Stimulated activated effector memory CD8-positive, alpha-beta T cell treated with anti-CD3 and anti-CD28 coated beads, Interleukin-12 subunit alpha, Interleukin-12 subunit beta, amount 100 ng/mL, for 72 hours (primary cell): ENCODE measurements at regions not wholly inside any gene's neighbourhood (a gene's known extent, or its start where the extent isn't known, plus 50 kb on each side); places are given as distances from the start of the nearest gene placed in this dataset.

ENCODE experiments used
- ATAC-seq: fragments of 150-1000 bp; cut with Tn5 transposase; 2 replicates; pipeline ENCODE4 v1.10.0; 2021
- DNase-seq, 2 donors: peaks; one replicate each; pipeline ENCODE4 v3.0.0; 2021 to 2022; ENCODE audit warnings: low spot score in 2 of 2
- H3K27ac Mint-ChIP-seq: one replicate; pipeline ENCODE4 v1.8.0; 2022; ENCODE audit warnings: mild to moderate bottlenecking, mixed read lengths
- H3K36me3 Mint-ChIP-seq: one replicate; pipeline ENCODE4 v1.8.0; 2022; ENCODE audit warnings: mild to moderate bottlenecking, mixed read lengths
- H3K4me1 Mint-ChIP-seq: one replicate; pipeline ENCODE4 v1.8.0; 2022; ENCODE audit warnings: mixed read lengths
- H3K4me3 Mint-ChIP-seq: one replicate; pipeline ENCODE4 v1.8.0; 2022; ENCODE audit warnings: mild to moderate bottlenecking, mixed read lengths
- H3K9me3 Mint-ChIP-seq: one replicate; pipeline ENCODE4 v1.8.0; 2022; ENCODE audit warnings: mixed read lengths

GRCh38 chr1:113269168-113269963, 120.9 kb upstream of the MAGI3 start:
- H3K27ac Mint-ChIP-seq, result no peak overlapping the region
- DNase-seq, result no peak

GRCh38 chr1:113271039-113271438, 119.3 kb upstream of the MAGI3 start:
- no peak overlapping the region for H3K4me3 Mint-ChIP-seq
- H3K27ac Mint-ChIP-seq, result no peak overlapping the region
- H3K36me3 Mint-ChIP-seq, result no peaks in the 10 kb centered on the region
- H3K4me1 Mint-ChIP-seq, result no peaks in the 10 kb centered on the region
- ATAC-seq (no peak), DNase-seq (no peak)
- no peaks in the 10 kb centered on the region for H3K9me3 Mint-ChIP-seq

More at GRCh38 chr1:113269168-113269963, 120.9 kb upstream of the MAGI3 start:
- ATAC-seq, result no peak
- H3K4me3 Mint-ChIP-seq, result no peak overlapping the region
- no peaks in the 10 kb centered on the region for H3K9me3 Mint-ChIP-seq
- H3K36me3 Mint-ChIP-seq, result no peaks in the 10 kb centered on the region
- no peaks in the 10 kb centered on the region for H3K4me1 Mint-ChIP-seq

GRCh38 chr1:113275083-113275482, 115.2 kb upstream of the MAGI3 start:
- DNase-seq (no peak), ATAC-seq (no peak)
- H3K4me1 Mint-ChIP-seq, result no peaks in the 10 kb centered on the region
- no peaks in the 10 kb centered on the region for H3K36me3 Mint-ChIP-seq
- no peaks in the 10 kb centered on the region for H3K9me3 Mint-ChIP-seq
- H3K4me3 Mint-ChIP-seq, result no peak overlapping the region
- no peak overlapping the region for H3K27ac Mint-ChIP-seq

GRCh38 chr1:113275691-113276090, 114.6 kb upstream of the MAGI3 start:
- ATAC-seq, result no peak
- H3K4me3 Mint-ChIP-seq, result no peak overlapping the region

GRCh38 chr1:113276507-113276906, 113.8 kb upstream of the MAGI3 start:
- Mint-ChIP-seq H3K9me3 (no peaks in the 10 kb centered on the region), H3K4me1 (no peaks in the 10 kb centered on the region), H3K36me3 (no peaks in the 10 kb centered on the region), H3K4me3 (no peak overlapping the region), H3K27ac (no peak overlapping the region)
- DNase-seq (no peak), ATAC-seq (no peak)

More at GRCh38 chr1:113275691-113276090, 114.6 kb upstream of the MAGI3 start:
- H3K9me3 Mint-ChIP-seq, result no peaks in the 10 kb centered on the region
- DNase-seq, result no peak
- H3K27ac Mint-ChIP-seq, result no peak overlapping the region
- no peaks in the 10 kb centered on the region for H3K4me1 Mint-ChIP-seq
- H3K36me3 Mint-ChIP-seq, result no peaks in the 10 kb centered on the region

GRCh38 chr1:113278371-113278770, 111.9 kb upstream of the MAGI3 start:
- H3K9me3 Mint-ChIP-seq, result no peaks in the 10 kb centered on the region
- no peak for ATAC-seq
- H3K27ac Mint-ChIP-seq, result no peak overlapping the region
- no peak for DNase-seq
- H3K4me3 Mint-ChIP-seq, result no peak overlapping the region
- H3K4me1 Mint-ChIP-seq, result no peaks in the 10 kb centered on the region
- H3K36me3 Mint-ChIP-seq, result no peaks in the 10 kb centered on the region

- H3K4me1 Mint-ChIP-seq, result no peaks in the 10 kb centered on the region
- H3K9me3 Mint-ChIP-seq, result no peaks in the 10 kb centered on the region
- H3K36me3 Mint-ChIP-seq, result no peaks in the 10 kb centered on the region
- DNase-seq, result no peak
- H3K4me3 Mint-ChIP-seq, result no peak overlapping the region
- no peak overlapping the region for H3K27ac Mint-ChIP-seq
- ATAC-seq, result no peak
Observed at GRCh38 chr1:113278777-113279176, 111.5 kb upstream of the MAGI3 start.

- no peak overlapping the region for H3K27ac Mint-ChIP-seq
- no peaks in the 10 kb centered on the region for H3K36me3 Mint-ChIP-seq
- no peaks in the 10 kb centered on the region for H3K9me3 Mint-ChIP-seq
- H3K4me1 Mint-ChIP-seq, result no peaks in the 10 kb centered on the region
- no peak overlapping the region for H3K4me3 Mint-ChIP-seq
- ATAC-seq (no peak), DNase-seq (no peak)
Observed at GRCh38 chr1:113279776-113280391, 110.4 kb upstream of the MAGI3 start.

- no peaks in the 10 kb centered on the region for H3K9me3 Mint-ChIP-seq
- DNase-seq (no peak), ATAC-seq (no peak)
- no peaks in the 10 kb centered on the region for H3K4me1 Mint-ChIP-seq
- H3K4me3 Mint-ChIP-seq, result no peak overlapping the region
- H3K36me3 Mint-ChIP-seq, result no peaks in the 10 kb centered on the region
- H3K27ac Mint-ChIP-seq, result no peak overlapping the region
Observed at GRCh38 chr1:113280581-113280980, 109.7 kb upstream of the MAGI3 start.

GRCh38 chr1:113281550-113281949, 108.8 kb upstream of the MAGI3 start:
- Mint-ChIP-seq H3K4me1 (no peaks in the 10 kb centered on the region), H3K4me3 (no peak overlapping the region), H3K27ac (no peak overlapping the region), H3K36me3 (no peaks in the 10 kb centered on the region), H3K9me3 (no peaks in the 10 kb centered on the region)
- no peak for DNase-seq
- no peak for ATAC-seq

GRCh38 chr1:113282008-113282892, 108.1 kb upstream of the MAGI3 start:
- ATAC-seq (no peak), DNase-seq (no peak)
- no peaks in the 10 kb centered on the region for H3K4me1 Mint-ChIP-seq
- H3K9me3 Mint-ChIP-seq, result no peaks in the 10 kb centered on the region
- H3K27ac Mint-ChIP-seq, result no peak overlapping the region
- H3K4me3 Mint-ChIP-seq, result no peak overlapping the region
- H3K36me3 Mint-ChIP-seq, result no peaks in the 10 kb centered on the region

- Mint-ChIP-seq H3K4me3 (no peak overlapping the region), H3K36me3 (no peaks in the 10 kb centered on the region), H3K9me3 (no peaks in the 10 kb centered on the region), H3K27ac (no peak overlapping the region), H3K4me1 (no peaks in the 10 kb centered on the region)
- ATAC-seq (no peak), DNase-seq (no peak)
Observed at GRCh38 chr1:113282893-113283285, 107.4 kb upstream of the MAGI3 start.

- Mint-ChIP-seq H3K36me3 (no peaks in the 10 kb centered on the region), H3K4me3 (no peak overlapping the region), H3K9me3 (no peaks in the 10 kb centered on the region), H3K27ac (no peak overlapping the region), H3K4me1 (no peaks in the 10 kb centered on the region)
- no peak for ATAC-seq
- no peak for DNase-seq
Observed at GRCh38 chr1:113283914-113284313, 106.4 kb upstream of the MAGI3 start.

GRCh38 chr1:113286156-113286555, 104.2 kb upstream of the MAGI3 start:
- no peak overlapping the region for H3K27ac Mint-ChIP-seq
- no peak for ATAC-seq
- no peak for DNase-seq
- no peaks in the 10 kb centered on the region for H3K9me3 Mint-ChIP-seq
- no peaks in the 10 kb centered on the region for H3K4me1 Mint-ChIP-seq
- H3K36me3 Mint-ChIP-seq, result no peaks in the 10 kb centered on the region
- H3K4me3 Mint-ChIP-seq, result no peak overlapping the region

GRCh38 chr1:113291777-113292602, 98.3 kb upstream of the MAGI3 start:
- no peaks in the 10 kb centered on the region for H3K4me1 Mint-ChIP-seq
- no peaks in the 10 kb centered on the region for H3K9me3 Mint-ChIP-seq
- no peak overlapping the region for H3K4me3 Mint-ChIP-seq
- H3K27ac Mint-ChIP-seq, result no peak overlapping the region
- no peaks in the 10 kb centered on the region for H3K36me3 Mint-ChIP-seq
- ATAC-seq (no peak), DNase-seq (no peak)
